ENCODE measurements at regions not wholly inside any gene's neighbourhood (a gene's known extent, or its start where the extent isn't known, plus 50 kb on each side); places are given as distances from the start of the nearest gene placed in this dataset.

GRCh38 chr18:71832946-71833617 is 711.1 kb downstream of the CBLN2 start:
- Histone ChIP-seq H3K9me3 (ENCODE audit: control insufficient read depth, insufficient read depth, low read depth, low read length) (no peaks in the 10 kb centered on the region; the same call in 1 of the 2 replicates), H3K27ac (ENCODE audit: low read length) (no peak overlapping the region), H3K4me1 (ENCODE audit: control insufficient read depth, insufficient read depth, low read length) (no peaks in the 10 kb centered on the region), H3K27me3 (ENCODE audit: control insufficient read depth, insufficient read depth, low read length) (no peaks in the 10 kb centered on the region), H3K4me3 (ENCODE audit: low read depth in 2 of 2, low read length in 2 of 2) (no peak overlapping the region), H3K36me3 (ENCODE audit: control insufficient read depth, insufficient read depth, low read length) (no peaks in the 10 kb centered on the region)
- CTCF ChIA-PET: no interaction called here
- no TSS peak for BruUV-seq (replicated peaks)
- ATAC-seq (no peak), DNase-seq (ENCODE audit: low read depth, low spot score) (no peak)
- TF ChIP-seq TCF7L2 (IDR thresholded peaks at IDR 0.05; ENCODE audit: low read depth, low read length): no peak
- TF ChIP-seq SIN3A (IDR thresholded peaks at IDR 0.05; ENCODE audit: borderline replicate concordance, insufficient read depth, low read depth, low read length): no peak
- TF ChIP-seq CTCF (IDR thresholded peaks at IDR 0.05): no peak
- TF ChIP-seq POLR2AphosphoS5 (IDR thresholded peaks at IDR 0.05; ENCODE audit: low read depth, low read length): no peak
- TF ChIP-seq, protein P1, sequence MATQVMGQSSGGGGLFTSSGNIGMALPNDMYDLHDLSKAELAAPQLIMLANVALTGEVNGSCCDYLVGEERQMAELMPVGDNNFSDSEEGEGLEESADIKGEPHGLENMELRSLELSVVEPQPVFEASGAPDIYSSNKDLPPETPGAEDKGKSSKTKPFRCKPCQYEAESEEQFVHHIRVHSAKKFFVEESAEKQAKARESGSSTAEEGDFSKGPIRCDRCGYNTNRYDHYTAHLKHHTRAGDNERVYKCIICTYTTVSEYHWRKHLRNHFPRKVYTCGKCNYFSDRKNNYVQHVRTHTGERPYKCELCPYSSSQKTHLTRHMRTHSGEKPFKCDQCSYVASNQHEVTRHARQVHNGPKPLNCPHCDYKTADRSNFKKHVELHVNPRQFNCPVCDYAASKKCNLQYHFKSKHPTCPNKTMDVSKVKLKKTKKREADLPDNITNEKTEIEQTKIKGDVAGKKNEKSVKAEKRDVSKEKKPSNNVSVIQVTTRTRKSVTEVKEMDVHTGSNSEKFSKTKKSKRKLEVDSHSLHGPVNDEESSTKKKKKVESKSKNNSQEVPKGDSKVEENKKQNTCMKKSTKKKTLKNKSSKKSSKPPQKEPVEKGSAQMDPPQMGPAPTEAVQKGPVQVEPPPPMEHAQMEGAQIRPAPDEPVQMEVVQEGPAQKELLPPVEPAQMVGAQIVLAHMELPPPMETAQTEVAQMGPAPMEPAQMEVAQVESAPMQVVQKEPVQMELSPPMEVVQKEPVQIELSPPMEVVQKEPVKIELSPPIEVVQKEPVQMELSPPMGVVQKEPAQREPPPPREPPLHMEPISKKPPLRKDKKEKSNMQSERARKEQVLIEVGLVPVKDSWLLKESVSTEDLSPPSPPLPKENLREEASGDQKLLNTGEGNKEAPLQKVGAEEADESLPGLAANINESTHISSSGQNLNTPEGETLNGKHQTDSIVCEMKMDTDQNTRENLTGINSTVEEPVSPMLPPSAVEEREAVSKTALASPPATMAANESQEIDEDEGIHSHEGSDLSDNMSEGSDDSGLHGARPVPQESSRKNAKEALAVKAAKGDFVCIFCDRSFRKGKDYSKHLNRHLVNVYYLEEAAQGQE (IDR thresholded peaks at IDR 0.05; ENCODE audit: insufficient read depth in 1 of 2, low read depth in 2 of 2, low read length in 1 of 2): no peak
- intact Hi-C loops (cut with micrococcal nuclease; ENCODE audit: unreplicated experiment) (no loop called here), in situ Hi-C loops (cut with HindIII; ENCODE audit: low pct_unique_long_range_greater_than_20kb, low sequenced_read_pairs) (no loop called here)
- POLR2A ChIA-PET: no interaction called here

- Histone ChIP-seq H3K4me1 (ENCODE audit: control insufficient read depth, insufficient read depth, low read length) (no peaks in the 10 kb centered on the region), H3K9me3 (ENCODE audit: control insufficient read depth, insufficient read depth, low read depth, low read length) (no peaks in the 10 kb centered on the region; the same call in 1 of the 2 replicates), H3K4me3 (ENCODE audit: low read depth in 2 of 2, low read length in 2 of 2) (no peak overlapping the region), H3K27ac (ENCODE audit: low read length) (0 out of 2 replicates have a peak overlapping the region, but pooled peaks have one; percentile 29), H3K36me3 (ENCODE audit: control insufficient read depth, insufficient read depth, low read length) (no peaks in the 10 kb centered on the region), H3K27me3 (ENCODE audit: control insufficient read depth, insufficient read depth, low read length) (no peaks in the 10 kb centered on the region)
- TF ChIP-seq, protein P1 (IDR thresholded peaks at IDR 0.05; ENCODE audit: insufficient read depth in 1 of 2, low read depth in 2 of 2, low read length in 1 of 2): no peak
- peak; percentile 23; the same call in 1 of the 2 replicates for TF ChIP-seq POLR2AphosphoS5 (IDR thresholded peaks at IDR 0.05; ENCODE audit: low read depth, low read length)
- peak; percentile 66; the same call in 1 of the 2 replicates for ATAC-seq
- no TSS peak for BruUV-seq (replicated peaks)
- in situ Hi-C loops (cut with HindIII; ENCODE audit: low pct_unique_long_range_greater_than_20kb, low sequenced_read_pairs): no loop called here
- no peak for DNase-seq (ENCODE audit: low read depth, low spot score)
- POLR2A ChIA-PET: no interaction called here
- intact Hi-C loops (cut with micrococcal nuclease; ENCODE audit: unreplicated experiment): no loop called here
- CTCF ChIA-PET: no interaction called here
Measured at GRCh38 chr18:71831039-71831438, 713.1 kb downstream of the CBLN2 start.
